Transverse colon (tissue), 4 donors: ENCODE measurements at regions not wholly inside any gene's neighbourhood (a gene's known extent, or its start where the extent isn't known, plus 50 kb on each side); places are given as distances from the start of the nearest gene placed in this dataset.

Experiments used
- DNase-seq: peaks from one replicate; pipeline ENCODE4 v3.0.0-alpha.2; 2019
- H3K27ac ChIP-seq, 4 donors: fragments of 200-600 bp; sonication (generic); 2 replicates each; pipeline ENCODE4 v1.5.1; 2016 to 2018; ENCODE audit warnings: inconsistent platforms in 4 of 4
- H3K27me3 ChIP-seq: fragments of 200-600 bp; sonication (generic); 2 replicates; pipeline ENCODE4 v1.5.1; 2017; ENCODE audit warnings: inconsistent platforms
- H3K36me3 ChIP-seq, 4 donors: fragments of 200-600 bp; sonication (generic); 2 replicates each; pipeline ENCODE4 v1.5.1; 2017 to 2019; ENCODE audit warnings: inconsistent platforms in 4 of 4
- H3K4me1 ChIP-seq, 4 donors: fragments of 200-600 bp; sonication (generic); 2 replicates each; pipeline ENCODE4 v1.5.1; 2017 to 2020; ENCODE audit warnings: inconsistent platforms in 4 of 4
- H3K4me3 ChIP-seq, 4 donors: fragments of 200-600 bp; sonication (generic); 1 replicate in 1 of 4; 2 replicates in 3 of 4; pipeline versions ENCODE4 v1.5.1 to v1.6.1; 2017 to 2019; ENCODE audit warnings: inconsistent platforms in 4 of 4
- H3K9me3 ChIP-seq, 2 donors: fragments of 200-600 bp; sonication (generic); 2 replicates each; pipeline ENCODE4 v1.5.1; 2017 to 2019; ENCODE audit warnings: inconsistent platforms in 2 of 2
- EP300 ChIP-seq: sonication (generic); formaldehyde crosslinking; IDR thresholded peaks from one replicate; pipeline ENCODE4 v1.6.1; 2017; ENCODE audit warnings: antibody characterized with exemption, low read depth
- POLR2A ChIP-seq: fragments of 450-650 bp; IDR thresholded peaks from one replicate; pipeline ENCODE4 v1.6.1; 2016; ENCODE audit warnings: antibody characterized with exemption, mild to moderate bottlenecking, moderate library complexity
- POLR2AphosphoS5 ChIP-seq, 3 donors: sonication (generic); formaldehyde crosslinking; IDR thresholded peaks; one replicate each; pipeline ENCODE4 v1.6.1; 2016; ENCODE audit warnings: antibody characterized with exemption in 3 of 3
- WGBS, 2 donors: methylation state at CpG; one replicate each; pipeline ENCODE4 v1.1.5; 2018; ENCODE audit warnings: low coverage in 1 of 2; 5-methylcytosine and 5-hydroxymethylcytosine counted together
- in situ Hi-C, 4 donors: fragments of 200-750 bp; cut with MboI; loops; one replicate each; pipeline versions ENCODE4 v1.15.0 to v1.15.1; 2017; ENCODE audit warnings: low sequenced_read_pairs in 3 of 4, low pct_ligation_motif_present in 1 of 4, low pct_unique_long_range_greater_than_20kb in 1 of 4
- intact Hi-C: fragments of 100-400 bp; cut with DNase I; formaldehyde crosslinking; loops from one replicate; pipeline ENCODE4 v1.15.1; 2023; ENCODE audit warnings: low total_unique reads
- TF ChIP-seq, protein P1 (sequence below), 5 experiments: fragments of 200-600 bp in 3 of 5; fragments of 450-650 bp in 2 of 5; sonication (generic) in 3 of 5; IDR thresholded peaks; 1 replicate in 2 of 5; 2 replicates in 3 of 5; pipeline ENCODE4 v1.5.1; 2016 to 2017; ENCODE audit warnings: antibody characterized with exemption in 5 of 5, inconsistent platforms in 3 of 5, mild to moderate bottlenecking in 2 of 5, moderate library complexity in 1 of 5

GRCh38 chr11:119486691-119487259 is 63.8 kb upstream of the THY1 start:
- 62 to 64% methylated on average over 3 of the region's 3 CpGs for WGBS, 2 donors
- Histone ChIP-seq H3K4me1 (peaks cover 0 to under 1% (median 0%) of the 10 kb centered on the region in 4 donors), H3K27ac (no peak overlapping the region), H3K9me3 (no peaks in the 10 kb centered on the region), H3K4me3 (no peak overlapping the region), H3K36me3 (no peaks in the 10 kb centered on the region), H3K27me3 (no peaks in the 10 kb centered on the region)
- intact Hi-C loops, result loop anchor here (10.0 kb wide), 1 partner anchor 258 kb away; no protein-coding TSS in a partner anchor
- in situ Hi-C loops, result loop anchor here in 3 of 4 donors (25.0 kb wide), 1 partner anchor 626 kb away; no protein-coding TSS in a partner anchor
- TF ChIP-seq EP300, result no peak
- no peak for TF ChIP-seq POLR2AphosphoS5 (IDR thresholded peaks at IDR 0.05)
- no peak for TF ChIP-seq POLR2A
- TF ChIP-seq, protein P1, sequence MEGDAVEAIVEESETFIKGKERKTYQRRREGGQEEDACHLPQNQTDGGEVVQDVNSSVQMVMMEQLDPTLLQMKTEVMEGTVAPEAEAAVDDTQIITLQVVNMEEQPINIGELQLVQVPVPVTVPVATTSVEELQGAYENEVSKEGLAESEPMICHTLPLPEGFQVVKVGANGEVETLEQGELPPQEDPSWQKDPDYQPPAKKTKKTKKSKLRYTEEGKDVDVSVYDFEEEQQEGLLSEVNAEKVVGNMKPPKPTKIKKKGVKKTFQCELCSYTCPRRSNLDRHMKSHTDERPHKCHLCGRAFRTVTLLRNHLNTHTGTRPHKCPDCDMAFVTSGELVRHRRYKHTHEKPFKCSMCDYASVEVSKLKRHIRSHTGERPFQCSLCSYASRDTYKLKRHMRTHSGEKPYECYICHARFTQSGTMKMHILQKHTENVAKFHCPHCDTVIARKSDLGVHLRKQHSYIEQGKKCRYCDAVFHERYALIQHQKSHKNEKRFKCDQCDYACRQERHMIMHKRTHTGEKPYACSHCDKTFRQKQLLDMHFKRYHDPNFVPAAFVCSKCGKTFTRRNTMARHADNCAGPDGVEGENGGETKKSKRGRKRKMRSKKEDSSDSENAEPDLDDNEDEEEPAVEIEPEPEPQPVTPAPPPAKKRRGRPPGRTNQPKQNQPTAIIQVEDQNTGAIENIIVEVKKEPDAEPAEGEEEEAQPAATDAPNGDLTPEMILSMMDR (IDR thresholded peaks at IDR 0.05), result no peak
- no peak for DNase-seq

- H3K27ac ChIP-seq, result no peak overlapping the region
- H3K4me1 ChIP-seq, result peaks cover 0 to 8% (median under 1%) of the 10 kb centered on the region in 4 donors
- no peaks in the 10 kb centered on the region for H3K27me3 ChIP-seq
- no peak for DNase-seq
- TF ChIP-seq EP300 (no peak), POLR2A (no peak), POLR2AphosphoS5 (IDR thresholded peaks at IDR 0.05) (no peak)
- TF ChIP-seq, protein P1 (IDR thresholded peaks at IDR 0.05), result no peak
- no peaks in the 10 kb centered on the region for H3K9me3 ChIP-seq
- in situ Hi-C loops (loop anchor here in 3 of 4 donors (25.0 kb wide), 1 partner anchor 626 kb away; no protein-coding TSS in a partner anchor), intact Hi-C loops (loop anchor here (10.0 kb wide), 1 partner anchor 259 kb away; no protein-coding TSS in a partner anchor)
- 63 to 83% methylated on average over 4 to 5 of the region's 6 CpGs for WGBS, 2 donors
- H3K4me3 ChIP-seq, result no peak overlapping the region
- no peaks in the 10 kb centered on the region for H3K36me3 ChIP-seq
Observed at GRCh38 chr11:119486016-119486415, 63.0 kb upstream of the THY1 start.

- Histone ChIP-seq H3K36me3 (no peaks in the 10 kb centered on the region), H3K9me3 (no peaks in the 10 kb centered on the region), H3K4me1 (peaks cover 0 to 11% (median 2%) of the 10 kb centered on the region in 4 donors), H3K27me3 (no peaks in the 10 kb centered on the region), H3K27ac (no peak overlapping the region), H3K4me3 (no peak overlapping the region)
- intact Hi-C loops, result loop anchor here (5.0 to 10.0 kb wide), 2 partner anchors 260 to 622 kb away; no protein-coding TSS in a partner anchor
- no peak for DNase-seq
- 74 to 84% methylated on average over 8 to 21 of the region's 21 CpGs for WGBS, 2 donors
- no peak for TF ChIP-seq POLR2A
- TF ChIP-seq, protein P1 (IDR thresholded peaks at IDR 0.05), result no peak
- no peak for TF ChIP-seq POLR2AphosphoS5 (IDR thresholded peaks at IDR 0.05)
- no peak for TF ChIP-seq EP300
- in situ Hi-C loops, result loop anchor here in 3 of 4 donors (25.0 kb wide), 1 partner anchor 627 kb away; no protein-coding TSS in a partner anchor
Observed at GRCh38 chr11:119484741-119485605, 62.0 kb upstream of the THY1 start.

- no peak overlapping the region for H3K27ac ChIP-seq
- H3K4me3 ChIP-seq, result no peak overlapping the region
- peaks cover 0 to 11% (median 2%) of the 10 kb centered on the region in 4 donors for H3K4me1 ChIP-seq
- no peaks in the 10 kb centered on the region for H3K36me3 ChIP-seq
- WGBS, 2 donors, result 93% methylated on average over 9 of the region's 9 CpGs; no CpG with 5 or more reads in 1 of the 2 donors
- no peaks in the 10 kb centered on the region for H3K9me3 ChIP-seq
- TF ChIP-seq POLR2A (no peak), EP300 (no peak), POLR2AphosphoS5 (IDR thresholded peaks at IDR 0.05) (no peak)
- TF ChIP-seq, protein P1 (IDR thresholded peaks at IDR 0.05), result no peak
- in situ Hi-C loops (loop anchor here in 3 of 4 donors (25.0 kb wide), 1 partner anchor 628 kb away; no protein-coding TSS in a partner anchor), intact Hi-C loops (loop anchor here (5.0 to 10.0 kb wide), 2 partner anchors 261 to 623 kb away; no protein-coding TSS in a partner anchor)
- no peak for DNase-seq
- no peaks in the 10 kb centered on the region for H3K27me3 ChIP-seq
Observed at GRCh38 chr11:119483881-119484371, 61.0 kb upstream of the THY1 start.
